ENCODE measurements at regions not wholly inside any gene's neighbourhood (a gene's known extent, or its start where the extent isn't known, plus 50 kb on each side); places are given as distances from the start of the nearest gene placed in this dataset.

DNA sequence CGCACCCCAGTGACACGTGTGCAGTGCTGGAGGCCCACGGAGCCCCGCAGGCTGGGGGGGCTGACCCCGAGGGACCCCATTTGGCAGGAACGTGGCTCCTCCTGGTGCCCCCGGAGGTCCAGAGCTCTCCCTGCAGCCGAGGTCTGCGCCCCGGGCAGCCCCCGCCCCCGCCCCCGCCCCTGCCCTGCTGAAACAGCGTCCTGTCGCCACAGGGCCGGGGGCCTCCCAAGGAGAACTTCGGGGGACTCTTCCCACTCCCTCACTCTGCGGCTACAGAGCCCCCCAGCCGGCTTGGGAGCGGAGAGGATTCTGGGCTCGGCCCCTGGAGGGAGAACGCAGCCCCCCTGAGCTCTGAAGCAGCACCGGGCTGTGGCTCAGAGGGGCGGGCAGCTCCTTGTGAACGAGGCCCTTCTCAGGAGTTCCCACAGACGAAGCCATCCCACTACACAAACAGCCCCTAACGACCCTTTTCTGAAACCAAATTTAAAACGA lies 115.2 kb downstream of the DLL1 start:
- TF ChIP-seq, protein P1, sequence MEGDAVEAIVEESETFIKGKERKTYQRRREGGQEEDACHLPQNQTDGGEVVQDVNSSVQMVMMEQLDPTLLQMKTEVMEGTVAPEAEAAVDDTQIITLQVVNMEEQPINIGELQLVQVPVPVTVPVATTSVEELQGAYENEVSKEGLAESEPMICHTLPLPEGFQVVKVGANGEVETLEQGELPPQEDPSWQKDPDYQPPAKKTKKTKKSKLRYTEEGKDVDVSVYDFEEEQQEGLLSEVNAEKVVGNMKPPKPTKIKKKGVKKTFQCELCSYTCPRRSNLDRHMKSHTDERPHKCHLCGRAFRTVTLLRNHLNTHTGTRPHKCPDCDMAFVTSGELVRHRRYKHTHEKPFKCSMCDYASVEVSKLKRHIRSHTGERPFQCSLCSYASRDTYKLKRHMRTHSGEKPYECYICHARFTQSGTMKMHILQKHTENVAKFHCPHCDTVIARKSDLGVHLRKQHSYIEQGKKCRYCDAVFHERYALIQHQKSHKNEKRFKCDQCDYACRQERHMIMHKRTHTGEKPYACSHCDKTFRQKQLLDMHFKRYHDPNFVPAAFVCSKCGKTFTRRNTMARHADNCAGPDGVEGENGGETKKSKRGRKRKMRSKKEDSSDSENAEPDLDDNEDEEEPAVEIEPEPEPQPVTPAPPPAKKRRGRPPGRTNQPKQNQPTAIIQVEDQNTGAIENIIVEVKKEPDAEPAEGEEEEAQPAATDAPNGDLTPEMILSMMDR (IDR thresholded peaks at IDR 0.05): no peak
- TF ChIP-seq, protein P2, sequence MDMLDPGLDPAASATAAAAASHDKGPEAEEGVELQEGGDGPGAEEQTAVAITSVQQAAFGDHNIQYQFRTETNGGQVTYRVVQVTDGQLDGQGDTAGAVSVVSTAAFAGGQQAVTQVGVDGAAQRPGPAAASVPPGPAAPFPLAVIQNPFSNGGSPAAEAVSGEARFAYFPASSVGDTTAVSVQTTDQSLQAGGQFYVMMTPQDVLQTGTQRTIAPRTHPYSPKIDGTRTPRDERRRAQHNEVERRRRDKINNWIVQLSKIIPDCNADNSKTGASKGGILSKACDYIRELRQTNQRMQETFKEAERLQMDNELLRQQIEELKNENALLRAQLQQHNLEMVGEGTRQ (CRISPR knock-in tag; IDR thresholded peaks at IDR 0.05): no peak

Measured in WTC11 (cell line).